ENCODE measurements at regions not wholly inside any gene's neighbourhood (a gene's known extent, or its start where the extent isn't known, plus 50 kb on each side); places are given as distances from the start of the nearest gene placed in this dataset.

DNA sequence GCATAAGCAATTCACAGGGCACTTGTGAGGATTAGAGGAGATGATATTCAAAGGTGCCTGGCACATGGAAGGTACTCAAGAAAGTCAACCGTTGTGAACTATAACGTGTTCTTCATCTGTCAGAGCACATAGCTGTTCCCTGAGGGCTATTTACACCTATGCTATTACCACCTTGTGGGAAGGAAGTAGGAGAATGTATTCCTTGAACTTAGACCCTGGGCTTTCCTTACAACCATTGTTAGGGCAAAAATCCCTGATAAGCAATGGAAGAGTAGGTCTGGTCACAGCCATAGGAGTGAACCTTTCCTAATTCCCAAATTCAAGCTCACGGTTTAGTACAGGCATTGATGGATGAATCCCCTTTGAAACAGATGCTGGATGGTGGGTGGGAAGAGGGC is 188.6 kb downstream of the HAPSTR1 start (continued):
- TF ChIP-seq, protein P1, sequence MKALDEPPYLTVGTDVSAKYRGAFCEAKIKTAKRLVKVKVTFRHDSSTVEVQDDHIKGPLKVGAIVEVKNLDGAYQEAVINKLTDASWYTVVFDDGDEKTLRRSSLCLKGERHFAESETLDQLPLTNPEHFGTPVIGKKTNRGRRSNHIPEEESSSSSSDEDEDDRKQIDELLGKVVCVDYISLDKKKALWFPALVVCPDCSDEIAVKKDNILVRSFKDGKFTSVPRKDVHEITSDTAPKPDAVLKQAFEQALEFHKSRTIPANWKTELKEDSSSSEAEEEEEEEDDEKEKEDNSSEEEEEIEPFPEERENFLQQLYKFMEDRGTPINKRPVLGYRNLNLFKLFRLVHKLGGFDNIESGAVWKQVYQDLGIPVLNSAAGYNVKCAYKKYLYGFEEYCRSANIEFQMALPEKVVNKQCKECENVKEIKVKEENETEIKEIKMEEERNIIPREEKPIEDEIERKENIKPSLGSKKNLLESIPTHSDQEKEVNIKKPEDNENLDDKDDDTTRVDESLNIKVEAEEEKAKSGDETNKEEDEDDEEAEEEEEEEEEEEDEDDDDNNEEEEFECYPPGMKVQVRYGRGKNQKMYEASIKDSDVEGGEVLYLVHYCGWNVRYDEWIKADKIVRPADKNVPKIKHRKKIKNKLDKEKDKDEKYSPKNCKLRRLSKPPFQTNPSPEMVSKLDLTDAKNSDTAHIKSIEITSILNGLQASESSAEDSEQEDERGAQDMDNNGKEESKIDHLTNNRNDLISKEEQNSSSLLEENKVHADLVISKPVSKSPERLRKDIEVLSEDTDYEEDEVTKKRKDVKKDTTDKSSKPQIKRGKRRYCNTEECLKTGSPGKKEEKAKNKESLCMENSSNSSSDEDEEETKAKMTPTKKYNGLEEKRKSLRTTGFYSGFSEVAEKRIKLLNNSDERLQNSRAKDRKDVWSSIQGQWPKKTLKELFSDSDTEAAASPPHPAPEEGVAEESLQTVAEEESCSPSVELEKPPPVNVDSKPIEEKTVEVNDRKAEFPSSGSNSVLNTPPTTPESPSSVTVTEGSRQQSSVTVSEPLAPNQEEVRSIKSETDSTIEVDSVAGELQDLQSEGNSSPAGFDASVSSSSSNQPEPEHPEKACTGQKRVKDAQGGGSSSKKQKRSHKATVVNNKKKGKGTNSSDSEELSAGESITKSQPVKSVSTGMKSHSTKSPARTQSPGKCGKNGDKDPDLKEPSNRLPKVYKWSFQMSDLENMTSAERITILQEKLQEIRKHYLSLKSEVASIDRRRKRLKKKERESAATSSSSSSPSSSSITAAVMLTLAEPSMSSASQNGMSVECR (CRISPR knock-in tag; IDR thresholded peaks at IDR 0.05) = no peak
- TF ChIP-seq BCL6 (CRISPR knock-in tag; IDR thresholded peaks at IDR 0.05) = no peak
- TF ChIP-seq, protein P2, sequence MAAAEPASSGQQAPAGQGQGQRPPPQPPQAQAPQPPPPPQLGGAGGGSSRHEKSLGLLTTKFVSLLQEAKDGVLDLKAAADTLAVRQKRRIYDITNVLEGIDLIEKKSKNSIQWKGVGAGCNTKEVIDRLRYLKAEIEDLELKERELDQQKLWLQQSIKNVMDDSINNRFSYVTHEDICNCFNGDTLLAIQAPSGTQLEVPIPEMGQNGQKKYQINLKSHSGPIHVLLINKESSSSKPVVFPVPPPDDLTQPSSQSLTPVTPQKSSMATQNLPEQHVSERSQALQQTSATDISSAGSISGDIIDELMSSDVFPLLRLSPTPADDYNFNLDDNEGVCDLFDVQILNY (CRISPR knock-in tag; IDR thresholded peaks at IDR 0.05) = no peak
- no peak for TF ChIP-seq ZNF644 (tag; IDR thresholded peaks at IDR 0.05; ENCODE audit: low read depth)
- no peak for TF ChIP-seq PHTF2 (CRISPR knock-in tag; IDR thresholded peaks at IDR 0.05)
- no peak for TF ChIP-seq MTA1 (IDR thresholded peaks at IDR 0.05; ENCODE audit: borderline replicate concordance)
- TF ChIP-seq ZNF124 (CRISPR knock-in tag; IDR thresholded peaks at IDR 0.05) = no peak
- no peak for TF ChIP-seq ILK (tag; IDR thresholded peaks at IDR 0.05; ENCODE audit: borderline replicate concordance, low read depth)
